ENCODE measurements at regions not wholly inside any gene's neighbourhood (a gene's known extent, or its start where the extent isn't known, plus 50 kb on each side); places are given as distances from the start of the nearest gene placed in this dataset.

DNA sequence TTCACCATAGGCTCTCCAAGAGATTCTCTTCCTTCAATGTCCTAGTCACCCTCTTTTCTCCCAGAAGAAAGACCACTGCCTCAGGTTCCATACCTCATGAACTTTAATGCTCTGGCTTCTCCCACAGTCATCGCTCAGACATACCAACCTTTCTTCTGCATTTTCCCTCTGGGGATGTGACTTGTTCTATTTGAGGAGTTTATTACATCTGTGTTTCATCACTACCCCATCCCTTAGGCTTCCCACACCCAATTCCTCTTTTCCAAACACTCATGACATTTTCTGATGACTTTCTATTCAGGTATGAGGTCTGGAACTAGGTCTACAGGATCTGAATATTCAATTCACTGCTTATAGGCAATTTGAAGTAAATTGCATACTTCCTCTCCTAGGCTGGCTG lies 298.6 kb upstream of the MAP2 start:
- TF ChIP-seq, protein P1, sequence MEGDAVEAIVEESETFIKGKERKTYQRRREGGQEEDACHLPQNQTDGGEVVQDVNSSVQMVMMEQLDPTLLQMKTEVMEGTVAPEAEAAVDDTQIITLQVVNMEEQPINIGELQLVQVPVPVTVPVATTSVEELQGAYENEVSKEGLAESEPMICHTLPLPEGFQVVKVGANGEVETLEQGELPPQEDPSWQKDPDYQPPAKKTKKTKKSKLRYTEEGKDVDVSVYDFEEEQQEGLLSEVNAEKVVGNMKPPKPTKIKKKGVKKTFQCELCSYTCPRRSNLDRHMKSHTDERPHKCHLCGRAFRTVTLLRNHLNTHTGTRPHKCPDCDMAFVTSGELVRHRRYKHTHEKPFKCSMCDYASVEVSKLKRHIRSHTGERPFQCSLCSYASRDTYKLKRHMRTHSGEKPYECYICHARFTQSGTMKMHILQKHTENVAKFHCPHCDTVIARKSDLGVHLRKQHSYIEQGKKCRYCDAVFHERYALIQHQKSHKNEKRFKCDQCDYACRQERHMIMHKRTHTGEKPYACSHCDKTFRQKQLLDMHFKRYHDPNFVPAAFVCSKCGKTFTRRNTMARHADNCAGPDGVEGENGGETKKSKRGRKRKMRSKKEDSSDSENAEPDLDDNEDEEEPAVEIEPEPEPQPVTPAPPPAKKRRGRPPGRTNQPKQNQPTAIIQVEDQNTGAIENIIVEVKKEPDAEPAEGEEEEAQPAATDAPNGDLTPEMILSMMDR (conservative IDR thresholded peaks at IDR 0.05; ENCODE audit: low read length), result no peak
- no peak for TF ChIP-seq EZH2phosphoT487 (IDR thresholded peaks at IDR 0.05; ENCODE audit: borderline replicate concordance, low read depth, low read length)
